ENCODE measurements at regions not wholly inside any gene's neighbourhood (a gene's known extent, or its start where the extent isn't known, plus 50 kb on each side); places are given as distances from the start of the nearest gene placed in this dataset.

DNA sequence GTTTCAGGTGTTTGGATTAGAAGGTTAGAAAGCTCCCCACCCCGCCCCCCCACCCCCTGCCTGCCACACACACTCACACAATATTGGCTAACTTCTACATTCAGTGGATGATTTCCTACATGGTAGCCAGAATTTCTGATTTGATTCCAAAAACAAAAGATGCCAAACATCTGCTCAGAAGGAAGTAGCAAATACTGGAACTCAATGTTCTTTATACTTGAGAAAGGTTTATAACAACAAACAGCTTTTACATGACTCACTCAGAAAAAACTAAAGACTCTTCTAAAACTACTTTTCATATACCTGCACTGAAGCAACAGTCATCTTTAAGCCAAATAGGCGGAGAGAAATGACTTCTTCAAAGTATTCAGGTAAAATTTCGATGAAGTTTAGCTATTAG, 750.5 kb upstream of the POU3F4 start:
- TF ChIP-seq, protein P1, sequence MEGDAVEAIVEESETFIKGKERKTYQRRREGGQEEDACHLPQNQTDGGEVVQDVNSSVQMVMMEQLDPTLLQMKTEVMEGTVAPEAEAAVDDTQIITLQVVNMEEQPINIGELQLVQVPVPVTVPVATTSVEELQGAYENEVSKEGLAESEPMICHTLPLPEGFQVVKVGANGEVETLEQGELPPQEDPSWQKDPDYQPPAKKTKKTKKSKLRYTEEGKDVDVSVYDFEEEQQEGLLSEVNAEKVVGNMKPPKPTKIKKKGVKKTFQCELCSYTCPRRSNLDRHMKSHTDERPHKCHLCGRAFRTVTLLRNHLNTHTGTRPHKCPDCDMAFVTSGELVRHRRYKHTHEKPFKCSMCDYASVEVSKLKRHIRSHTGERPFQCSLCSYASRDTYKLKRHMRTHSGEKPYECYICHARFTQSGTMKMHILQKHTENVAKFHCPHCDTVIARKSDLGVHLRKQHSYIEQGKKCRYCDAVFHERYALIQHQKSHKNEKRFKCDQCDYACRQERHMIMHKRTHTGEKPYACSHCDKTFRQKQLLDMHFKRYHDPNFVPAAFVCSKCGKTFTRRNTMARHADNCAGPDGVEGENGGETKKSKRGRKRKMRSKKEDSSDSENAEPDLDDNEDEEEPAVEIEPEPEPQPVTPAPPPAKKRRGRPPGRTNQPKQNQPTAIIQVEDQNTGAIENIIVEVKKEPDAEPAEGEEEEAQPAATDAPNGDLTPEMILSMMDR (conservative IDR thresholded peaks at IDR 0.05; ENCODE audit: low read length): no peak
- TF ChIP-seq EZH2phosphoT487 (IDR thresholded peaks at IDR 0.05; ENCODE audit: borderline replicate concordance, low read depth, low read length): no peak
